ENCODE measurements at regions not wholly inside any gene's neighbourhood (a gene's known extent, or its start where the extent isn't known, plus 50 kb on each side); places are given as distances from the start of the nearest gene placed in this dataset.
A peak's percentile ranks its signal among the peaks of the same experiment; 100 is the strongest.

GRCh38 chr16:51392521-51393187 lies 241.6 kb upstream of the SALL1 start:
- peak; percentile 19 for DNase-seq (ENCODE audit: low spot score)

- DNase-seq (ENCODE audit: low spot score), result no peak
Measured at GRCh38 chr16:51391798-51392511, 240.9 kb upstream of the SALL1 start.

- no peak for DNase-seq (ENCODE audit: low spot score)
Measured at GRCh38 chr16:51390877-51391276, 239.8 kb upstream of the SALL1 start.

GRCh38 chr16:51389881-51390280 lies 238.8 kb upstream of the SALL1 start:
- DNase-seq (ENCODE audit: low spot score), result no peak

GRCh38 chr16:51388516-51388951 lies 237.5 kb upstream of the SALL1 start:
- no peak for DNase-seq (ENCODE audit: low spot score)

- no peak for DNase-seq (ENCODE audit: low spot score)
Measured at GRCh38 chr16:51383909-51384308, 232.8 kb upstream of the SALL1 start.

- DNase-seq (ENCODE audit: low spot score), result no peak
Measured at GRCh38 chr16:51382940-51383339, 231.9 kb upstream of the SALL1 start.

- no peak for DNase-seq (ENCODE audit: low spot score)
Measured at GRCh38 chr16:51382211-51382610, 231.1 kb upstream of the SALL1 start.

GRCh38 chr16:51376080-51376479 lies 225.0 kb upstream of the SALL1 start:
- no peak for DNase-seq (ENCODE audit: low spot score)

GRCh38 chr16:51374790-51375189 lies 223.7 kb upstream of the SALL1 start:
- no peak for DNase-seq (ENCODE audit: low spot score)

- DNase-seq (ENCODE audit: low spot score), result peak; percentile 81
Measured at GRCh38 chr16:51374346-51374745, 223.3 kb upstream of the SALL1 start.

- DNase-seq (ENCODE audit: low spot score), result no peak
Measured at GRCh38 chr16:51365715-51366114, 214.6 kb upstream of the SALL1 start.

- DNase-seq (ENCODE audit: low spot score), result no peak
Measured at GRCh38 chr16:51359141-51359955, 208.3 kb upstream of the SALL1 start.

- no peak for DNase-seq (ENCODE audit: low spot score)
Measured at GRCh38 chr16:51357839-51358238, 206.8 kb upstream of the SALL1 start.

GRCh38 chr16:51355875-51356274 lies 204.8 kb upstream of the SALL1 start:
- DNase-seq (ENCODE audit: low spot score), result no peak

GRCh38 chr16:51355195-51355594 lies 204.1 kb upstream of the SALL1 start:
- DNase-seq (ENCODE audit: low spot score), result no peak

- DNase-seq (ENCODE audit: low spot score), result no peak
Measured at GRCh38 chr16:51353055-51353454, 202.0 kb upstream of the SALL1 start.

- DNase-seq (ENCODE audit: low spot score), result no peak
Measured at GRCh38 chr16:51349626-51350025, 198.6 kb upstream of the SALL1 start.

- no peak for DNase-seq (ENCODE audit: low spot score)
Measured at GRCh38 chr16:51343411-51343810, 192.3 kb upstream of the SALL1 start.

- DNase-seq (ENCODE audit: low spot score), result no peak
Measured at GRCh38 chr16:51341204-51341603, 190.1 kb upstream of the SALL1 start.

GRCh38 chr16:51337662-51338061 lies 186.6 kb upstream of the SALL1 start:
- no peak for DNase-seq (ENCODE audit: low spot score)

GRCh38 chr16:51328733-51329132 lies 177.7 kb upstream of the SALL1 start:
- DNase-seq (ENCODE audit: low spot score), result no peak

GRCh38 chr16:51327001-51327400 lies 175.9 kb upstream of the SALL1 start:
- peak; percentile 57 for DNase-seq (ENCODE audit: low spot score)

All from A172 (cell line).